ENCODE measurements at regions not wholly inside any gene's neighbourhood (a gene's known extent, or its start where the extent isn't known, plus 50 kb on each side); places are given as distances from the start of the nearest gene placed in this dataset.

GRCh38 chr3:113125951-113126350 lies 85.4 kb upstream of the BOC start:
- intact Hi-C loops (cut with micrococcal nuclease) = no loop called here
- no peak overlapping the region for H3K4me3 Mint-ChIP-seq
- no peak overlapping the region for H3K27ac Mint-ChIP-seq
- no peaks in the 10 kb centered on the region for H3K36me3 ChIP-seq (ENCODE audit: control insufficient read depth, insufficient read depth, low read length)
- no peak for DNase-seq
- WGBS (ENCODE audit: insufficient coverage) = 94% methylated on average over 4 of the region's 4 CpGs
- no peaks in the 10 kb centered on the region for H3K4me1 ChIP-seq (ENCODE audit: control insufficient read depth, insufficient read depth, low read length)
- H3K27me3 Mint-ChIP-seq (ENCODE audit: low read depth in 2 of 2) = no peaks in the 10 kb centered on the region
- no peak for TF ChIP-seq CTCF (IDR thresholded peaks at IDR 0.05)
- H3K4me1 Mint-ChIP-seq = no peaks in the 10 kb centered on the region
- no peaks in the 10 kb centered on the region for H3K9me3 ChIP-seq (ENCODE audit: control insufficient read depth, insufficient read depth, low read length)
- H3K27ac ChIP-seq (ENCODE audit: low read length) = no peak overlapping the region
- ATAC-seq = no peak
- H3K4me3 ChIP-seq (ENCODE audit: low read length) = no peak overlapping the region
- H3K36me3 Mint-ChIP-seq = no peaks in the 10 kb centered on the region
- no peaks in the 10 kb centered on the region for H3K27me3 ChIP-seq (ENCODE audit: control insufficient read depth, insufficient read depth, low read length)
- no peaks in the 10 kb centered on the region for H3K9me3 Mint-ChIP-seq

GRCh38 chr3:113128386-113129015 lies 82.9 kb upstream of the BOC start:
- WGBS (ENCODE audit: insufficient coverage) = 95% methylated on average over 6 of the region's 9 CpGs
- ATAC-seq = no peak
- H3K9me3 ChIP-seq (ENCODE audit: control insufficient read depth, insufficient read depth, low read length) = no peaks in the 10 kb centered on the region

GRCh38 chr3:113129168-113129567 lies 82.2 kb upstream of the BOC start:
- Histone ChIP-seq H3K4me3 (ENCODE audit: low read length) (no peak overlapping the region), H3K4me1 (ENCODE audit: control insufficient read depth, insufficient read depth, low read length) (no peaks in the 10 kb centered on the region), H3K9me3 (ENCODE audit: control insufficient read depth, insufficient read depth, low read length) (no peaks in the 10 kb centered on the region), H3K27ac (ENCODE audit: low read length) (no peak overlapping the region), H3K36me3 (ENCODE audit: control insufficient read depth, insufficient read depth, low read length) (no peaks in the 10 kb centered on the region), H3K27me3 (ENCODE audit: control insufficient read depth, insufficient read depth, low read length) (no peaks in the 10 kb centered on the region)
- Mint-ChIP-seq H3K4me3 (no peak overlapping the region), H3K27me3 (ENCODE audit: low read depth in 2 of 2) (no peaks in the 10 kb centered on the region), H3K4me1 (no peaks in the 10 kb centered on the region), H3K27ac (no peak overlapping the region), H3K9me3 (no peaks in the 10 kb centered on the region), H3K36me3 (no peaks in the 10 kb centered on the region)
- no peak for ATAC-seq
- intact Hi-C loops (cut with micrococcal nuclease) = no loop called here
- TF ChIP-seq CTCF (IDR thresholded peaks at IDR 0.05) = no peak
- WGBS (ENCODE audit: insufficient coverage) = 93% methylated on average over 5 of the region's 5 CpGs
- DNase-seq = no peak

More at GRCh38 chr3:113128386-113129015, 82.9 kb upstream of the BOC start:
- no peaks in the 10 kb centered on the region for H3K27me3 Mint-ChIP-seq (ENCODE audit: low read depth in 2 of 2)
- DNase-seq = no peak
- intact Hi-C loops (cut with micrococcal nuclease) = no loop called here
- H3K27ac Mint-ChIP-seq = no peak overlapping the region
- H3K36me3 Mint-ChIP-seq = no peaks in the 10 kb centered on the region
- no peaks in the 10 kb centered on the region for H3K9me3 Mint-ChIP-seq
- Histone ChIP-seq H3K36me3 (ENCODE audit: control insufficient read depth, insufficient read depth, low read length) (no peaks in the 10 kb centered on the region), H3K4me1 (ENCODE audit: control insufficient read depth, insufficient read depth, low read length) (no peaks in the 10 kb centered on the region), H3K27me3 (ENCODE audit: control insufficient read depth, insufficient read depth, low read length) (no peaks in the 10 kb centered on the region), H3K27ac (ENCODE audit: low read length) (no peak overlapping the region), H3K4me3 (ENCODE audit: low read length) (no peak overlapping the region)
- no peak overlapping the region for H3K4me3 Mint-ChIP-seq
- TF ChIP-seq CTCF (IDR thresholded peaks at IDR 0.05) = no peak
- no peaks in the 10 kb centered on the region for H3K4me1 Mint-ChIP-seq

- H3K4me3 ChIP-seq (ENCODE audit: low read length) = no peak overlapping the region
- Mint-ChIP-seq H3K27me3 (ENCODE audit: low read depth in 2 of 2) (no peaks in the 10 kb centered on the region), H3K36me3 (no peaks in the 10 kb centered on the region), H3K27ac (no peak overlapping the region), H3K9me3 (no peaks in the 10 kb centered on the region), H3K4me3 (no peak overlapping the region), H3K4me1 (no peaks in the 10 kb centered on the region)
- DNase-seq (no peak), ATAC-seq (no peak)
- H3K27me3 ChIP-seq (ENCODE audit: control insufficient read depth, insufficient read depth, low read length) = no peaks in the 10 kb centered on the region
- no peaks in the 10 kb centered on the region for H3K9me3 ChIP-seq (ENCODE audit: control insufficient read depth, insufficient read depth, low read length)
- H3K36me3 ChIP-seq (ENCODE audit: control insufficient read depth, insufficient read depth, low read length) = no peaks in the 10 kb centered on the region
- intact Hi-C loops (cut with micrococcal nuclease) = no loop called here
- H3K27ac ChIP-seq (ENCODE audit: low read length) = no peak overlapping the region
- WGBS (ENCODE audit: insufficient coverage) = 87% methylated on average over 2 of the region's 2 CpGs
- TF ChIP-seq CTCF (IDR thresholded peaks at IDR 0.05) = no peak
- H3K4me1 ChIP-seq (ENCODE audit: control insufficient read depth, insufficient read depth, low read length) = no peaks in the 10 kb centered on the region
Observed at GRCh38 chr3:113132571-113132996, 78.8 kb upstream of the BOC start.
